Left renal pelvis (tissue), 4 donors: ENCODE measurements at regions not wholly inside any gene's neighbourhood (a gene's known extent, or its start where the extent isn't known, plus 50 kb on each side); places are given as distances from the start of the nearest gene placed in this dataset.

Experiments used
- DNase-seq, 4 donors: peaks; one replicate each; pipeline ENCODE4 v3.0.0-alpha.2; 2013; ENCODE audit warnings: low read depth in 4 of 4, low spot score in 3 of 4

DNA sequence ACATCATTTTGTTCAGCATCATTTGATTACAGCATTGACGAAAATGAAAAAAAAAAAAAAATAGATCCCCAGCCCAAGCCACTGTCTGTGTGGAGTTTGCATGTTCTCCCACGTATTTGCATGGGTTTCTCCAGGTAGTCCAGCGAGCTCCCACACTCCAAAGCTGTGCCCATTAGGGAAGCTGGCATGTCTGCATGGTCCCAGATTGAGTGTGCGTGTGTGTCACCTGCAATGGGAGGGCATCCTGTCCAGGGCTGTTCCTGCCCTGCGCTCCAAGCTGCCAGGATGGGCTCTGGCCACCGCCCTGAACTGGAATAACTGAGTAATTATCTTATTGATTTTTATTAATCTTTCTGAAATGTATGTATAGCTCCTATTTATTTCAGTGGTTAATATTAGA lies 88.6 kb downstream of the KLF12 start:
- no peak for DNase-seq

DNA sequence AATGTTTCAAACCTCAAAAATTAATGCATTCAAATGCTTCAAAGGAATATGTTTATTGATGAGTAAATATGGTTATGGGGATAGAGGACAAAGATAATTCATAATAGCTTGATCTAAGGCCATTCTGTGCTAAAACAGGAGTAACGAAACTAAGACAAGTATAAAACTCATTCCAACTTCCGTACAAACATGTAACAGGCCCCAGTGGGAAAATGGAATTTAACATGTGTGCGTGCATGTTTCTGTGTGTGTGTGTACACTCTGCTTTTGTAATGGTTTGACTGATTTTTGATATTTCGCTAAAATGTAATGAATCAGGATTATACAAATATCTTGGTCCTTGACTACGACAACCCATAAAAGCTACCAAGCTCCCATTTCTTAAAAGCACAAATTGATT lies 91.0 kb downstream of the KLF12 start:
- no peak for DNase-seq

DNA sequence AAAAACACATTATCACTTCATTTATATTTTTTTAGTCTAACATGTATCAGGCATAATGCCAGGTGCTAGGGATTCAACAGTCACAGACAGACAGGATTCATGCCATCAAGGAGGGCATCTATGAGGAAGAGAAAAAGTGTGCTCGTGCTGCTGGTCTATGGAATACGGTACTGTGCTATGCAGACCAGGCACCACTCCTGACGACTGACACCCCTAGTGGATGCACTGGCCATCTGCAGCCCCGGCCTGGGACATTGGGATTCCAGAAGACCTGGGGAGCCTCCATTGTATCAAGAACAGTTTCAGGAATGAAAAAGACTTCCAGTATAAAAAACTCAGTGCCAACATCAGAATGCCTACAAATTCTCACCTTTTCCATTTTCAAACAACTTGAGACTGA lies 94.0 kb downstream of the KLF12 start:
- no peak for DNase-seq

DNA sequence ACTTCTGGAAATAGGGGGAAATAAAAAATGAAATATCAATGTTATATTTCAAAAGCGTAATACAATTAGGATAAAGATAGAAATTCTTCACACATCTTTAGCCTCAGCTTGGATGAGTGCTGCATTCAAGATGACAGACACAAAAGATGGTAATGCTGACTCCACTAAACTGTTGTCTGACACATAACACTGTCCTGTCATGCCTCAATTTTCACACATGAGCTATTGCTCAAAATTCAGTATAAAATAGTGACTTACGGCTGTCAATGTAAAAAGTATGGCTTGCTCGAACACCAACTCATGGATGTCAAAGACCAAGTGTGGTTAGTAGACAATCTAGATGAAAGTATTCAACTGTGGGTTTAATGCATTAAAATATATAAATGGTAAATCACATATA lies 94.5 kb downstream of the KLF12 start:
- DNase-seq = no peak

DNA sequence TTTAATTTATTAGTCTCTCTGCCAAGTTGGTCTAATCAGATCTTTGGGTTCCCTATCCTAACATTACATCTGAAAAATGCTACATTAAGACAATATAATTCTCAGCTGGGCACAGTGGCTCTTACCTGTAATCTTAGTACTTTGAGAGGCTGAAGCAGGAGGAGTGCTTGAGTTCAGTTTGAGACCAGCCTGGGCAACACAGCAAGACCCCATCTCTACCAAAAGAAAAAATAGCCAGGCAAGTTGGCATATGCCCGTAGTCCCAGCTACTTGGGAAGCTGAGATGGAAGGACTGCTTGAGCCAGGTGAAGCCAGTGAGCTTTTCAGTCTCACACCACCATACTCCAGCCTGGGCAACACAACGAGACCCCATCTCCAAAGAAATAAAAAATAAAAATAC lies 95.0 kb downstream of the KLF12 start:
- no peak for DNase-seq

DNA sequence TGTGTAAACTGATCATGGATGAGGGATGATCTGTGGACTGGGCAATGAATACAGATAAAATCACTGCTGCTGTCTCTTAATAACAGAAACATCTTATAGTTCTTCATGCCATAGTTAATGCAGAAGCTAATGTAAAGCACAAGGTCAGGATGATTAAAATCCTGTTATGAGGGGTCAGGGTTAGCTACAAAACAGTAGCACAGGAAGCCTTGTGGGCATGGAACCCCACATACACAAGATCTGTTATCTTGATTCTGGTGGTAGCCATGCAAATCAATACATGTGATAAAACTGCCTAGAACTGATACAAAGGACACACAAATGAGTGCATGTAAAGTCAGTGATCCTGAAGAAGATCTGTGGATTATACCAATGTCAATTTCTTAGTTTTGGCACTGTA lies 96.4 kb downstream of the KLF12 start:
- DNase-seq = no peak

DNA sequence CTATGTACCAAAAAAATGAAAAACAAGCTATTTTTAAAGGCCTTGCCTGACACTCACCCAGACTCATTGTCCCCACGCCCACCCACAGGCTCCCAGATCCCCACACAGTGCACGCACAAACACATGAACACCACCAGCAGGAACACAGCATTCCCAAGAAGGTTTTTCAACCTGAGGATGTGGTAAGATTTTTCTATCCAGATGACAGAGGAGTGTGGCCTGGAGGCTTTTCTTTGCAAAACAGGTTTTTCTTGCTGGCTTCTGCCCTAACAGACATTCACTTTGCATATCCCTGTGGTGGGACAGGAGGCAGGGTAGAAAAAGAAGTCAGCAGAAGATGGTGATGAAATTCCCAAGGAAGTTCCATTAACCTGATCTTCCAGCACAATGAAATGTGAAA lies 97.8 kb downstream of the KLF12 start:
- no peak for DNase-seq

DNA sequence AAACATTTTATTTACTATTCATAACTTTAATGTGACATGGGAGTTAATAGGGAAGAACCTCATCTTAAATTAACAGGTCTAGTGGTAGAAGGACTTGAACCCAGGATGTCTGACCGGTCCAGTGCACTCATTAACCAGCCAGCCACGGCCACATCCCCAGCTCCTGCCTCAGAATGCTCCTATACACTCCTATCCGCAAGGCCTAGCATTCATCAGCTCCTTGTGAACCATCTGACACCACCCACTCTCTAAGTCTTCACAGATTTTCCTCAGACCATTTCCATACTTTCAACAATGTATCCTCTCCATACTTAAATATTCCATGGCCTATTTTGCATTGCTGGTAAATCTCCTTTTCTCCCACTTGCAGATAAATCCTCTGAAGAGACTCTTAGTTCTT lies 98.3 kb downstream of the KLF12 start:
- no peak for DNase-seq

DNA sequence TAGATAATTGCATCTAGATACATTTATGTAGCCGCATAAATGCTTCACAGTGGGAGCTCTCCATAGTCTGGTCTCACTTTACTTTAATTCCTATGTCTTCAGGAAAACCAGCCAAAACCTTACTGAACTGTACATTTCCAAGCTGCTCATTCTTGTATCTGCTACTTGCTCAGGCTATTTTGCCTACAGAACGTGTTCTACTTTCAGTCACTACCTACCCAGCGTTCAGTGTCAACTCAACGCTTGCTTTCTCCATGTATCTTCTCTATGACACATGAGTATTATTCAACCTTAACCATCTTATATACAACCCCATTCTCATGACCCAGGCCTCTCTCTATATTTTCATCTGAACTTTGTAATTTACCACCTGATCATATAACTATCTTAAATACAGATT lies 101.9 kb downstream of the KLF12 start:
- no peak for DNase-seq

DNA sequence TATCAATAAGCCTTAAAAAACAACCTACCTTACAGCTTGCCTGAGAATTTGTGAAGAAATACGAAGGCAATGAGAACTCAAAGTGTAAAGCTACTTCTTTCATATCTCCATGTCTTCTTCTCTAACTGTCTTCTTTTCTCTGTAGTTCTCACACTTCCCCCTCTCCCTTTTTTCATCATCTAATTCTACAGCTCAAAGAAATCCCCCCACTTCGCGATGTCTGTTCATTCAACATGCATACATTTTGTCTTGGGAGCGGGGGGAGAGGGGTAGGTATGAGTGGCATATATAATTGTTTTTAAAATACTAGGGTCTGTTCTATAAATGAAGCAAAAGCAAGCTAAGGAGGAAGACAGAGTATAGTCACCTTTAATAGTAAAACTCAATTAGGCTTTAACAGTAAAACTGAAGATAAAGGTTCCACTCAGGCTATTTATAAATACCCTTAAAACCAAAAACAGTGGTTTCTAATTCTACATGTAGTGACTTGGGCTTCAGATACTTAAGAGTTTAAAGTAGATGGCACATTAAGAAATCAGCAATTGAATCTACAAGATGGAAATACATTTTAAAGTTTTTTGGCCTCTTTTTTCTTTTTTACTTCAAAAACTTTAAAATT lies 106.9 kb downstream of the KLF12 start:
- DNase-seq = no peak

DNA sequence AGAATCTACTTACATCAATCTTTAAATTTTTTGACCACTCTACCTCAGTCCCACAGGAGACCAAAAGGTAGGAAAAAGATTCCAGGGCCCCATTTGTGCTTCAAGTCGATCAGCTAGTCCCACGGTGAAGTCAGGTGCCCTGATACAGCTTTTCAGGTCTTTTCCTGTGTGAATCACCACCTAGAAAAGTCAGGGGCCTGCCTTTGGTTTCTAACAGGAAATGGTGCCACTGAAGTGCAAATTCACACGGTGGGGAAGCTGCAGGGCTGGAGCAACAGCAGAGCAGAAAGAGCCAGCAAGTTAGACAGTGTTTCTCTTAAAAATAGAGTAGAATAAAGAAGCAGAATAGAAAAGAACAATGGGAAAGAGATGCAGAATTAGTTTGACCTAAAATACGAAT lies 107.5 kb downstream of the KLF12 start:
- DNase-seq = no peak

DNA sequence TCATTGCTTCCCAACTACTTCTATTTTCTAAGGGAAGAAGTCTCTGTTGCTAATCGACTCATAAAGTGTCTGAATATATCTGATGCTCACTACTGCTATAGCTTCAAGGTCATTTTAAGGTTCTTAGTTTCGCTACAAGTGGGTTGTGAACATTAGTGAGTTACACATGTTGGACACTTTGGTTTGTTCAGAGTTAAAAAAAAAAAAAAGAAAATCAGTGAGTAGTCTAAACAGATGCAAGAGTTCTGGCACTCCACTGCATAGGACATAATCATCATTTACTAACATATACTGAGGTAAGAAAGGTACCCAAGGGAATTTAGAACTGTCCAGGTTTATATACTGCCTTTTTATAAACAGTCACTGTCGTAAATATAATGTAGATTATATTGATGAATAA lies 108.8 kb downstream of the KLF12 start:
- no peak for DNase-seq

DNA sequence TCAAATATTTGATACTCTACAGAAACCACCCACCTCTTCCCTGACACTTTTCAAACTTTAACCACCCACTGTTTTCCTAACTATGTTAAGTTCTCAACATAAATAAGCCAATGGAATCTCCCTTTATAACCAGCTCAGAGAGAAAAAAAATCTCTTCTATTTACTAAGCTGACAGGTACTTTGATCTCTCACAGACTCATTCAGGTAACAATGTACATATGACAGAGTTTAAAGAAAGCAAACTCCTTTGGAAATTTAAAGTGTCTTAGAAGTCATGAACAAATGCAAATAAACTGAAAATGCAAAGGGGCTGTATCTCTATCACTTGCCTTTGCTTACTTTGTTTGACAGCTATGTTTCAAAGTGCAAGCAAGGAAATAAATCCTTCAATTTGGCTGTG lies 109.3 kb downstream of the KLF12 start:
- no peak for DNase-seq

DNA sequence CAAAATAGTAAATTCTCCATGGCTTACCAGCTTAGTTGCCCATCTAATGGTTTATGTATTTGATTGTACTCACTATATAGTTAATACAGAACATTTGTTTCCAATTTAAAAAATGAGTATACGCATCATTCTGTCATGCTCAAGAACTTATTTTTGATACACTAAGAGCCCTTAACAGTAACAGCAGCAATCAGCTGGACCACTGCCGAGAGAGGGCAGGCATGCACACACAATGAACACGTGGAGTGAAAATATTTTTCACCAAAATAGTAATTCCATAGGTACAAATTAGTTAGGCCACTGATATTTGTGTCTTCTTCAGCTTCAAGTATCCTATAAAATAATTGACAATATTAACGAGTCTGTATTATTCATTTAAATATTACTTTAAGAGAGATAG lies 109.9 kb downstream of the KLF12 start:
- DNase-seq = no peak

DNA sequence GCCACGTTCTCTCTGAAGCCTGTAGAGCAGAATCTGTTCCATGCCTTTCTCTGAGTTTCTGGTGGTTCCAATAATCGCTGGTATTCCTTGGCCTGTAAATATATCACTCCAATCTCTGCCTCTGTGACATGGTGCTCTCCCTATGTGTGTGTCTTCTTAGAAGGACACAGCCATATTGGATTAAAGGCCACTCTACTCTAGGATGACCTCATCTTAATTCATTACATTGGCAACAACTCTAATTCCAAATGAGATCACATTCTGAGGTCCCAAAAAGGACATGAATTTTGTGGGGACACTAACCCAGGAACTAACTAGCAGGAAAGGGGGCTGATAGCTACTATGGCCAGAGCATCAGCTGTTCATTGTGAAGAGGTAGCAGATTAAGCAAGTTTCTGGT lies 110.7 kb downstream of the KLF12 start:
- no peak for DNase-seq

DNA sequence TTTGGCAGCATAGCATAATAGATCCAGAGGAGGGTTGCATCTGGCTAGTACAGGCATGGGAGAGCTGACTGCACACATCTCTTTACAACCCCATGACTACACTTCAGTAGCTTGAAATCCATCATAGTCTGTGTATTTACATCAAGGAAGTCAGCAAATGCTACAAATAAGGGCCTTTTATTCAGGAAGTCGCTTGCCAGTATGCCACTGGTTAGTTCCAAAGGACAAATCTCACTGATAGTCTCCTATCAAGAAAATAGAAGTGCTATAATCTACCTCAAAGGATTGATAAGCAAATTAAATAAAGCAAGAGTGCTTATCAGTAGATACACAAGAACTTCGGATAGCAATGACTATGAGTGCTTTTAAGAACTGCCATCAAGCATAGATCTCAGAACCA lies 112.7 kb downstream of the KLF12 start:
- DNase-seq = no peak

DNA sequence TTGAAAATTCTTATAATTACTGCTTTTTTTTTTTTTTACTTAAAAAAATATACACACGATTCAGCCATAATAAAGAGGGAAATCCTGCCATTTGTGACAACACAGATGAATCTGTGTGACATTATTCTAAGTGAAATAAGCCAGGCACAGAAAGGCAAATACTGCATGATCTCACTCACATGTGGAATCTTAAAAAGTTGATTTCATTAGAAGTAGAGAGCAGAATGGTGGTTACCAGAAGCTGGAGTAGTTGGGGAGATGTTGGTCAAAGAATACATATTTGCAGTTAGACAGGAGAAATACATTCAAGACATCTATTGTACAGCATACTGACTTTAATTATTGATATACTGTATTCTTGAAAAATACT lies 116.2 kb downstream of the KLF12 start:
- no peak for DNase-seq

DNA sequence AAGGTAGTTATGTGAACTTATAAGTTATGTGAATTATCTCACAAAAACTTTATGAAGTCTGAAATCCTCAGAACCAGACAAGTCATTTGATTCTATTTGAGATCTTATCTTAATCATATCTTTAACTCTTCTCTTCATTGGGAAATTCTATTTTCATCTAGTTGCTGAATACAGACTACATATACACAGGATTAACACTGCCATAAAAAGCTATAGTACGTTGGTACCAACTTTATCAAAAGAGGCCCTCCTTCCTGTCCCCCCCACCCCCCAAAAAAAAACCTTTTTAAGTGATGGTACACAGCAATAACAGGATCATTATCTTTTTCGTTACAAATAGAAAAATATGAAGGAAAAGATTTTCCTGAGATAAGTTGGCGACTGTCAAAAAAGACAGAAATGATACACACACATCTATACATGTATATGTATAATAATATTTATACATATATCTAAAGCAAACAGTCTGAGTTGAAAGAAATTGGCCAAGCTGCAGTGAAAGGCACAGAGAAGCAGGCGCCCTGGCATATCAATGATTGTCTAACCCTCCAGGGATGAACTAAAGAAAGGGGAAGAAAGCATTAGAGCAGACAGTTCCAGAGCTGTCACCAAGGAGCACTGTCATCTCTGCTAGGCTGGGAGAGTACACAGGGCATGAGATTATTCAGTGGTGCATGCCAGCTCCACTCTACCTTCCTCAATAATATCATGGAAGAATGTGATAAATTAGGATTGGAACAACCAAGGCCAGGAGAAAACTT lies 116.7 kb downstream of the KLF12 start:
- DNase-seq = no peak

DNA sequence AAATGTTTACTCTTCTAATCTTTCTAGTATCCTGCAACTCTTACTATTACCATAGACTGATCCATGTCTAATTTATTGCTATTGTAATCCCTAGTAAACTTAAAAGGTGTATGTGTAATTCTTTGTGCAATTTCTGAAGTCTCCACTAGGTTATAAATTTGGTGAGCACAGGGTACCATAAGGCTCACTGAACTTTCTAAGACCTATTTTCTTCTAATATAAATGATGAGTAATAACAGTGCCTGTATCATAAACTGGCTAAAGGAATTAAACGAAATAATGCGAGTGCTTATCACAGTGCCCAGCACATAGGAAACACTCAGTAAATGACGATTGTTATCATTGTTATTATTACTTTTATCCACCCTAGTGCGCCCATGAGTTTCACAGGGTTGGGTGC lies 119.1 kb downstream of the KLF12 start:
- no peak for DNase-seq

DNA sequence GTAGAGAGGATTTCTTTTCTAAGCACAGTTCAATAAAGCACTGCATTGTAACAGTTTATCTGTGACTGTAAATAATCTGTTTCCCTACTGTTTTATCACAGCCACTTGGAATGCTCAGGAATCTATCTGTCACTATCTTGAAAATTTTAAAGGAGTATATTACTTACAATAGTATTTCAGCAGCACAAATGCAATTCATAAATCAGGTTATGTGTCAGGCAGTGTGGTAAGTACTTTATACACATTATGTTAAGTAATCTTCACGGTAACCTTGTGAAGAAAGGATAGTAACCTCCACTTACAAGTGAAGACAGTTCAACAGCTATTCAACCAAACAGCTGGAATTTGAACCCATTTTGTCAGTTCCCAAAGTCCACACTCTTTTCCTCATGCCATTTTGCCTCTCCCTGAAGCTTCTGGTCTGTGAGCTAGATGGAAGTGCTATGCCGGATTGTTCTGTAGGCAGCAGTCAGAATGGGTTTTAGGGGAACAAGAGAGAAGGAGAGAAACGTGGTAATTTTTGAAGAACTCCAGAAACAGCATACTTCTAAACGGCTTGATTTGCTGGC lies 125.0 kb downstream of the KLF12 start:
- no peak for DNase-seq

DNA sequence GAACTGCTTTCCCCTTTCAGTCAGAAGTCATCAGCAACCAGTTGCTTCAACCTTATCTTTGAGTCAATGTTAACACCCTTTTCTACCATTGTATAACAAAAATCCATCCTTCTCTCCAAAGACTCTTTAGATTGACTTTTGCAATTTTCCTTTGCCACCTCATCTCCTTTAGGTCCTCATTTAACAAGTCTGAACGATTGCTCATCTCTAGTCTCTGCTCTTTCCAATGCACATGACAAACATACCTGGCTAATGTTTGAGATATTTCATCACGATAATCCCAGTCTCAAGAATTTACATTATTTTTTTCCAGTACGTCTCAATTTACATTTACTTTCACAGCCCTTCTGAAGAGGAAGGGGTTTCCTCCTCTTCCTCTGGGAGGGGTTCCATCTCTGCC lies 127.5 kb downstream of the KLF12 start:
- DNase-seq = no peak

DNA sequence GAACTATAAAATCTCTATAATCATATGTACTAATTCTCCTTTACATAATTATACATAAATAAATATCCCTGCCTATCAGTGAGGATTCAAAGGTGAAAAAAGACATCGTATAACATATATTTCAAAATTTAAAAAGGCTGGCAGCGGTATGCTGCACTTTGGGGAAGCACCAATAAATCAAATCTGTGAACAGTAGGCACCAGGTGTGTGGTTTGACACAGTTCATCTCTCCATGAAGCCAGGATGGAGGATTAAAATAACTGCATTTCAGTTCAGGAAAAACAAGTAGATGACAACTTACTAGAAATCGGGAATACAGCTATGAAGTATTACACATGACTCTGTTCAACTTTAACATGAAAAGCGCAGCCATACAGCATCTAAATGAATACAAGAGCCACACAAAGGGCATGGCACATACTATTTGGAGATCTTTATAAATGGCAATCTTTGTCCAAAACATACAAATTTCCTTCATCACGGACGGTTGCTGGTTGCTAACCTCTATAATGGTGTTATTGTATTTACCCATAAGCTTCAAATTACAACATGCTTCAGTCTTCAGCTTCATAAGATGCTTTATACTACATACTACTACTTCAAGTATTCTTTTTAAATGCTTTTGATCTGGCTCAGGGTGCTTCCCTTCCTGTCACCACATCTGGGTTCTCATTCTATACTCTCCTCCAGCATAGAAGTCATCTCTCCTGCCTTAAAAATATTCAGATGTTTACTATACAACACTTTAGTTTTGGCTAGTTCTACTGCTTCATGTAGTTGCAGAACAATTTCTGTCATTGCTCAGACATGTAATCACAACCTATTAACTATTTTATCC lies 128.7 kb downstream of the KLF12 start:
- DNase-seq = no peak
